HG03439 (cell line): ENCODE measurements at regions not wholly inside any gene's neighbourhood (a gene's known extent, or its start where the extent isn't known, plus 50 kb on each side); places are given as distances from the start of the nearest gene placed in this dataset.
A peak's percentile ranks its signal among the peaks of the same experiment; 100 is the strongest.
"Not testable (repeated sequence)": the region's sequence is repeated elsewhere in the genome, so short reads cannot be mapped to it uniquely, and the experiment has no call there.

Experiments
- ATAC-seq: cut with Tn5 transposase; IDR thresholded peaks from one replicate; pipeline ENCODE4 v1.9.1; 2021; ENCODE audit warnings: mild to moderate bottlenecking, moderate library complexity; ENCODE audit not compliant: unreplicated experiment

DNA sequence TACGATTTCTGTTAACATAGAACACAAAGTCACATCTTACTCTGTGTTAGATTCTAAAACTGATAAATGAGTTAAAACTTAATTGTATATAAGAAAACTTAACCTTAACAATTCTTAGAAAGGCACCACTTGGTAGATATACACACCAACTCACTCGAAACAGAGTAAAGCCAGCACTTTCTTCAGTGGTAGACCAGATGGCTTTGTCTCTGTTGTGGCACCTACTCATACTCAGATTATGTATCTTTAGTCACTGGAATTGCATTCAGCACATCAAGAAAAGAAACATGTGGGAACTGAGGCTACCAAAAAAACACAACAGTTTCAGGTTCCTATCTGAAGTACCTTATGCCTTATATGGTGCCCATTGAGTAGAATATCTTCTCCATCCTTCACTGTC is 192.5 kb downstream of the ZNF608 start:
- no peak for ATAC-seq

DNA sequence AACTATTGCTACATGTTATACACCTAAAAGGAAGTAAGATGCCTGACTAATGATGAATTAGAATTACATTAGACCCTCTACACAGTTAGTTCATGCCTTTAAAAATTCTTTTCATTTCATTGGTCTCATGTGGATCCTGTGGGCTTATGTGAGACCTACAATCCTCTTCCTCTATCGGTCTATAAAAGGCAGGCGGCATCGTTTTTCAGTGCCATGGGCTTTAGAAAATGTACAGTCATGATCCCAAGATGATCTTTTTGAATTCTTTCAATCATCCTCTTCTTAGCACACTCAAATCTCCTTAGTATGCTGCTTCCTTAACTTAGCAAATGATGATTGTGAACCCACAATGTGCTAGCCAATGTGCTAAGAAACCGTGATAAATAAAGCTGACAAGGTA is 193.9 kb downstream of the ZNF608 start:
- ATAC-seq: no peak

DNA sequence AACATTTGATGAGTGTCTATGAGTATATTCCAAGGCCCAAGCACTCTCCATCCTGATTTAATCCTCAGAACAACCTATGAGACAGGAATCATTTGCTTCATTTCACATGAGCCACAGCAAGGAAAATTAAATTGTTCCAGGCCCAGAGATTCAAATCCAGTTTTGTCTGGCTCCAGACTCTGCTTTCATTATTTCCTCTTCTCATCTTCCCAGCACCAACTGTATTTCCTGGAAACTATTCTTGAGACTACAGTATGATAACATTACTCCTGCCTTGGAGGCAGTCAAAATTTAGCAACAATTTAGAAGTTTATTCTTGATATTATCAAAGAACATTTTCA is 194.5 kb downstream of the ZNF608 start:
- ATAC-seq: no peak

DNA sequence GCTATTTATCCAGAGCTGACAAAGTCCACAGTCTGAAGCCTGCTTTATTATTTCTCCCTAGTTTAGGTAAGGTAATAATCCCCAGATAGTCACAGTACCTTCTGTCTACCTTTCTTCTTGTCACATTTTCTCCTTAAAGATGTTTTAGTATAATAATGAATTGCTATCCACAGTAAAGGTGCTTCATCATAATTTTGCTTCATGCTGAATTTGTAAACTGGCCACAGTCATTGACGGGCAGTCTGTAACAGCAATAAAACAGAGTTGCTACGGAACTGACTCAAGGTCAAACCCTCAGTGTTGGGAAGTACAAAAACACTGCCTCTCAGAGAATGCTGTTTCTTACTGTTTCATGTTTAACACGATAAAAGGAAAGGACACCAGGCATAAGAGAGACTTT is 195.7 kb downstream of the ZNF608 start:
- ATAC-seq: no peak

DNA sequence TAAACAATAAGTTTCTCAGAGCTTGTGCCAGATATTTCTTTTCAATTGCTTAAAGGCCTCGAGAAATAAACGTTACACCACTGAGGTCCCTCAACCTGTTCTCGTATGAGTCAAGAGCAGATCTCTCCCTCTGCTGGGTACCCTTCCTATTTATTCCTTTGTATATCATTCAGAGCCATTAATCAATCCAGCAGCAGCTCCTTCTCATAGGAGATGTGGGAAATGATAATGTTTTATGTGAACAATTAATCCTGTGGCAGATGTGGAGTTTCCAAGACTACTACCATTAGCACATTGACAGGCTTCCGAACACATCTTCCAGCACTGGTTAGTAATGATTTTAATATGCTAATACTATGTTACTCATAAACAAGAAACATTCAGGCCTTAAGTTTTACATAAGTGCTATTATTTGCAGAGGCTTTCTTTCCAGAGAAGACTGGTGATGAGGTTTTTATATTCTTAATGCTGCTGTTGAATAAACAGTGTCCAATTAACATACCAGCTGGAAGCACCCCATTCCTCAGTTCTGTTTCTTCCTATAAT is 196.5 kb downstream of the ZNF608 start:
- ATAC-seq: no peak

DNA sequence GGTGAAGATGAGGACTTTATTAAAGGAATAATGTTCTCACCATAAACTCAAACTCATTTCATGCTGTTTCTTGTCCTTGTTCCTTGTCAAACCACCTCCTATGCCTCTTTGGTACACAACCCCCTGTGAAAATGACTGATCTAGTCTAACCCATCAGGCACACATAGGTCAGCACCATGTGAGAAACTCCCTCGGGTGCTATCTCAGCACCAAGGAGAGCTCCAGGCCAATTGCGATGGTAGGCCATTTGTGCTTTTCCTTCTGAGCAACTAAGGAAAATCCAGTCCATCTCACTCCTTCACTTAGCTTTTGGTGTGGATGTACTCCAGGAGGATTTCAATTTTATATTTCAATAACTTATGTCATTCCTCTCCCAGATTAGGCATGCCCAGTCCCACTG is 199.8 kb downstream of the ZNF608 start:
- no peak for ATAC-seq

DNA sequence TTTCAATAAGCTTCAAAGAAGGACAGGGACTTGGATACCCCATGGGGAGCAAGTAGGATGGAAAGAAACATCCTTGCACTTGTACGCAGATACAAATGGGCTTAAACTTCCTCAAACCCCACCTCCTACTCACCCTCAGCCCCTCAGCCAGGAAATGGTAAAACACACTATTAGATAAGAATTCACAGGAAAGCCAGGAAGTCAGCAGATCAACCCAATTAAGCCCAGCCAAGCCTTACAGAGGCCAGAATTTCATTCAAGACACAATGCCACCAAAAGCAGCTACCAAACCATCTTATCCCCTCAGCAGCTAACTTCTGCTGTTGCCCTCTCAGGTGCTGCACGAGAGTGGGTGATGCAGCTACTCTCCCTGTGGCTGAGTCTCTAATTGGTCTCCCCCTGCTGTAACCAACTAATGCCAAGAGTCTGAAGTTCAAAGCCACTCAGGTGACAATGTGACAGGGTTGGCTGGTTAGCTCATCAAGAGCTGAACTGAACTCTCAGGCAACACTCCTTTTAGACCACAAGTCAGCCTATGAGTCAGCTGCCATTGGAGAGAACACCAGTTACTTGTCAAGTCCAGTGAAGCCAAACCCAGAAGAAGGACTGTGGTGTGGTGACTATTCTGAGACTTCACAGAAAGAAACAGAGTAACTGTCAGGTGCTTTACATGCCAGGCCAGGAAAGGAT is 201.9 kb downstream of the ZNF608 start:
- peak; percentile 99 for ATAC-seq

DNA sequence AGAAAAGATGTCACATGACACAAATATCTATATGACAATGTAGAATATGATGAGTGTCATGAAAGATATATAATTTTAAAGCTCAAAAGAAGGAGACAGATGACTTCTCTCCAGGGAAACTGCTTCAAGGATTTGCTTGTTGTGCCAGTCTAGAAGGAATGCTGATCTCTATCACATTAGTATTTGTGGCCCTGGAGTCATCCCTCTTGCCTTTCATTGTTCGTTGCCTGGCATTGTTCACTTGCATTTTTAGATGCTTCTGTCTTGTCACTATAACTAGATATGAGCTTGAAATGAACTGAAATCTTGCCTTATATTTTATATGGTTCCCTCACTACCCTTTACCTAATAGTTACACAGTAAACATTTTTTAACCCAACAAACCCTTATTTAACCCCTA is 207.5 kb downstream of the ZNF608 start:
- ATAC-seq: no peak

DNA sequence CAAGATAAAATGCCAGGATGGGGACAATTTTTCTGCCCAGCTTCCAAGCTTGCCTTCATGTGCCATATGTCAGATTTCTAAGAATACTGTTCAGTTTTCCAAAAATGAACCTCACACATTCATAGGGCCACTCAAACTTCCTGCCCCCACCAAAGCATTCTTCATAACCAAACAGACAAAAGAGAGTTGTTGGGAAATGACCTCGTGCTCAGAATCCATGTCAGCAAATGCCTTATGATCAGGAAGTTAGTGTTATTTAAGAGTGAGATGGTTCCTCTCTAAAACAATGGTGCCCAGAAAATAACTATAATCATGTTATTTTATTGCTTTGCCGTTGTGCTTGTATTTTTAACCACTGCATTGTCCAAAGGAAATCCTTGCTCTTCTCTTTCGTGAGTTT is 208.2 kb downstream of the ZNF608 start:
- ATAC-seq: no peak

DNA sequence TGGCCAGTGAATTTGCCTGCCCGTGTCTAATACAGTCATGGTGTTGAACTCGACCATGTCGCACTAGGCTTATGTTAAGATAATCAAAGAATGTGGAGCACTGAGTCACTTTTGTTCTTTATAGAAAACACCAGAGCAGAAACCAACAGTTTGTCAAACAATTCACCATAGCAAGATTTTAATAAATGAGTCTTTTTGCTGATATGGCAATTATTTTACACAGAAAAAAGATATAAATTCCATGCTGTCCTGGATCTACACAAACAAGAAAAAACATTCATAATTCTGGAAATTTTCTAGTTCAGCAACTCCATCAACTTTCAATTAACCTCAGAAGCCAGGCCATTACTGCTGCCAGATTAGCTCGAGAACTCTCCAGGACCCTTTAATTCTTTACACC is 208.9 kb downstream of the ZNF608 start:
- no peak for ATAC-seq

DNA sequence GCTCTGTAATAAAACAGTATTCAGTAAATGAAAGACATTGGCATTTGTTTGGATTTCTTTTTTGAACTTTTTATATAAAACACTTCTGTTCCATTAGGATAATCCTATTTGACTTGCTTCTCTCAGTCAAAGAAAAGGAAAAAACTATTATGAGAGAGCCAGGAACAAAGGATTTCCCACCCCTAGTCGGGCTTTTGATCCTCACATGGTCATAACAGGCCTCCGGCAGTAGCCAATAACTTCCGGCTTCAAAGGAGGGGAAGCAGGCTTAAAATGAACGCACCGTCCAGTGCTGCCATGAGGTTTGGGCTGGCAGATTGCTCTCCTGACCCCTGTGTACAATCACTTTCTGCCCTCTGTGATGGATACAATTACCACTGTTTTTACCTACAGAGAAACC is 209.3 kb downstream of the ZNF608 start:
- no peak for ATAC-seq

DNA sequence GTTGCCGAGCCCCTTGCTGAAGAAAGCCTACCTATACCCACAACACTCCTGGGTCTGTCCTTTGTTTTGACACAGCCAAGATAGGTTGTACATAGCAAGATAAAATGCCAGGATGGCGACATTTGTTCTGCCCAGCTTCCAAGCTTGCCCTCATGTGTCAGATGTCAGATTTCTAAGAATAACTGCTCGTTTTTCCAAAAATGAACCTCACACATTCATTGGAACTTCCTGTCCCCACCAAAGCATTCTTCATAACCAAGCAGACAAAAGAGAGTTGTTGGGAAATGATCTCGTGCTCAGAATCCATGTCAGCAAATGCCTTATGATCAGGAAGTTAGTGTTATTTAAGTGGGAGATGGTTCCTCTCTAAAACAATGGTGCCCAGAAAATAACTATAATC is 210.1 kb downstream of the ZNF608 start:
- no peak for ATAC-seq

DNA sequence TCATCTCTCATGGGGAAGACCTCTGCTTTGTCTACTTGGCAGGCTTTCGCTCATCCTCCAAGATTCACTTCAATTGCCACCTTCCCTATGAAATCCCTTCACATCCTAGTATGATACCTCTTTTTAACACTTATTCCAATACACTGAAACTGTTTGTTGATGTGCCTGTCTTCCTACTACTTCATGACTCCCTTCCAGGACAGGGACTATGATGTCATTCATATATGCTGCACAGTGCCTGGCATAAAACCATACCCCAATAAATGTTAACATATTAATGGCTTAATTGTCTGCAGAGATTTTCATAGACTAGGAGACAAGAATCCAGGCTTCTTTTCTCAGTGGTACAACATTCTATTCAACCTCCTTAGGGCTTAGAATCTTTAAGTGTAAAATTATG is 215.5 kb downstream of the ZNF608 start:
- no peak for ATAC-seq

DNA sequence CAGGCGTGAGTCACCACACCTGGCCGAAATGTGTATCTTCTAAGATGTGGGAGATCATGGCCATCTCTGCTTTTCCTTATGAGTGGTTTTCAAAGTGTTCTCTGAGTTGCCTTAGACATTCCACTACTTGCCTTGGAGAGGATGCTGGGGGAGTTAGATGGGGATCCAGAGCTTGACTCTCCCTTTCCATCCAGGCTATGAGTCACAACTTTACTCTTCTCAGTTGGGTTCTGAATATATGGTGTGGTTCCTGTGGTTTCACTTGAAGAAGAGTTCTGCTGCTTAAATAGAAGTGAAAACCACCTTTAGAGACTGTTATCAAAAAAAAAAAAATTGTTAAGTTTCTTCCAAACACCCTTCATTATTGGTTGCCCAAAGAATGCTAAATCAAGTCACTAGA is 217.6 kb downstream of the ZNF608 start:
- no peak for ATAC-seq

DNA sequence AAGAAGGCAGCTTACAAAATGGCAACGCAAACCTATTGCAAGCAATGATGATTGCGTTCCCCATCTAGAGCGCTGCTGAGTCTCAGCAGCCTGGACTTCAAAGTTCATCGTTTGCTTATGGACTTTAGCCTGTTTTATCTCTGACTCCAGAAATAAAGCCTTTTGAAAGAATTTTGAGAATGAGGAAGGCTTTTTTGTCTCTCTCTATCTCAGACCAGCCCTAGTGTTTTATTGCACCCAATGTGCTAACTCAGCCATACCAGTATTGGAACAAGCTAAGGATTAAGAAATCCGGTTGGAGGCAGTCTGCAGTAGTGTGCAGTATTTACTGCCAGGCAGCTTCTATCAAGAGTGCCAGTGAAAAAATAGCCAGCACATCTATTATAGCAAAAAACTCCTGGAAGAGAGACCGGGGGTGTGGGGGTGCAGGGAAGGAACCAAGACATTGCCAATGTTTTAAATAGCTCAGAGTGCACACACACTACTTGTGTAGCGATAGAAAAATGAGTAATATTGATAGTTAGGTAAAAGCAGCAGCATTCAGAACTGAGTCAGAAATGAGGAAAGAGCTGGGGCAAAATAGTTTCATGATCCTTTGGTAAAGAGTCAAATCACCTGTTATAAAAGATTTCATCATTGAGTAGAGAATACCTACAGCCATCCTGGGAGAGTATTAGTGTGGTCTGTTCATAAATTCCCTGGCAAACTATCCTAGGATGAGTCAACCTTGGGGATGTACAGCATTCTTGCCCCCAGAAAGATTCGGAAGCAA is 219.0 kb downstream of the ZNF608 start:
- peak; percentile 50 for ATAC-seq

DNA sequence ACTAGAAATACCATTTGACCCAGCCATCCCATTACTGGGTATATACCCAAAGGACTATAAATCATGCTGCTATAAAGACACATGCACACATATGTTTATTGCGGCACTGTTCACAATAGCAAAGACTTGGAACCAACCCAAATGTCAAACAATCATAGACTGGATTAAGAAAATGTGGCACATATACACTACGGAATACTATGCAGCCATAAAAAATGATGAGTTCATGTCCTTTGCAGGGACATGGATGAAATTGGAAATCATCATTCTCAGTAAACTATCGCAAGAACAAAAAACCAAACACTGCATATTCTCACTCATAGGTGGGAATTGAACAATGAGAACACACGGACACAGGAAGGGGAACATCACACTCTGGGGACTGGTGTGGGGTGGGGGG is 220.4 kb downstream of the ZNF608 start:
- ATAC-seq: not testable (repeated sequence)

DNA sequence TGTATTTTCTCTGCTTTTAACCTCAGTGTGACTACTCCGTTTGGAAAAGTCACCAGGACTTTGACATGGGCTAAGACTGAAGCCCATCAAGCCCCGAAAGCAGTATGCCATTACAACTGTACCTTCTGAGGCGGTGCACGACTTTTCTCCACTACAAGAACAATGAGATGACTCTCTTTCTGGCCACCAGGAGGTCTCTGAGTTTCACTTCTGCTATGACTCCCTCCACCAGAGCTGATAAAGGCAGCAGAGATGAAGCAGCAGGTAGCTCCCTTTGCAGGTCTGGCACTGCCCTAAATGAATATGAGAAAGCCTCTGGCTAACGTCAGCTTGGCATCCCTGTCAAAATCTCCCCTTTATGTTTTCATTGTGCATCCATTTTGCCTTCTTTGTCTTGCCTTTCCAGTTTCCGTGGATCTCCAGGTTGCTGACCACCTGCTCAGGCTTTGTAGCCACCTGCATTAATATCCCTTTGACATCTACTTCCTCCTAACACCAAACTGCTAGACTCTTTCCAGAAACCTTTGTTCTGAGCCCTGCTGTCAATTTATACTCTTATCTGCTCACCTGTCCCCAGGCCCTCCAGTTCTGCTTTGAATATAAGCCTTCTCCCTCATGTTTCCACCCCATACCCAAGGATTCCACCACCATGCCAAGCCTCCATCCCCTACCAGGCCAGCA is 221.7 kb downstream of the ZNF608 start:
- peak; percentile 95 for ATAC-seq

DNA sequence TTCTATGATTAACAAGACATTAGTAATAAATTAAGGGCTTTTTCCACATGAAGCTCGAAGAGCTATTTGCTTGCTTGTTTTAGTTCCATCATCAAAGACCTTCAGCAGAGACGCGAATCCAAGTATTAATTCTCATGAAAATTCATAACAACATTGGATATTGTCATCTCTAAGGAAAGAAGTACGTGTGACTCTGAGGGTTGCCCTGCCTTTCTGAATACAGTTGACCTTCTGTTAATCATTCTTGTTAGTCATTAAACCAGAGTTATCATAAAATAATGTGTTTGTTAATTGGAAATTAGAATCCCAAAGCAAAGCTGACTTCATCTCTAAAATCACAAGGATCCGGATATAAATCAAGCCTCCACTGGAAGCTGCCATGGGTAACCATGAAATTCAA is 222.5 kb downstream of the ZNF608 start:
- ATAC-seq: no peak

DNA sequence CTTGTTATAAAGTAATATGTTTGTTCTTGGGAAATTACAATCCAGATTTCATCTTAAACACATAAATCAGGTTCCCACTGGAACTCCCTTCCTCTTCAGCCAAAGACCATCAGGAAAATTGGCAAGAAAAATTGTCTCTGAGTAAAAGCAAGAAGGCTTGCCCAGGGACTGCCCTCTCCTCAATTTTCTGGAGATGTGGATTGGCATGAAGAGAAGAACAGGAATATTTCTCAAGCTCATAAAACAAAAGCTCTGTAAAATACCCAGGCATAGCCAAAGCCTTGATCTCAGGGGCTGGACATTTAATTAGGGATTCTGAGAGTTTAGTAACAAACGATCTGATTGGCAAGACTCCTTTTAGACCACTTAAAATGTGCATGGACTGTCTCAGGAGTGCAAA is 223.4 kb downstream of the ZNF608 start:
- no peak for ATAC-seq

DNA sequence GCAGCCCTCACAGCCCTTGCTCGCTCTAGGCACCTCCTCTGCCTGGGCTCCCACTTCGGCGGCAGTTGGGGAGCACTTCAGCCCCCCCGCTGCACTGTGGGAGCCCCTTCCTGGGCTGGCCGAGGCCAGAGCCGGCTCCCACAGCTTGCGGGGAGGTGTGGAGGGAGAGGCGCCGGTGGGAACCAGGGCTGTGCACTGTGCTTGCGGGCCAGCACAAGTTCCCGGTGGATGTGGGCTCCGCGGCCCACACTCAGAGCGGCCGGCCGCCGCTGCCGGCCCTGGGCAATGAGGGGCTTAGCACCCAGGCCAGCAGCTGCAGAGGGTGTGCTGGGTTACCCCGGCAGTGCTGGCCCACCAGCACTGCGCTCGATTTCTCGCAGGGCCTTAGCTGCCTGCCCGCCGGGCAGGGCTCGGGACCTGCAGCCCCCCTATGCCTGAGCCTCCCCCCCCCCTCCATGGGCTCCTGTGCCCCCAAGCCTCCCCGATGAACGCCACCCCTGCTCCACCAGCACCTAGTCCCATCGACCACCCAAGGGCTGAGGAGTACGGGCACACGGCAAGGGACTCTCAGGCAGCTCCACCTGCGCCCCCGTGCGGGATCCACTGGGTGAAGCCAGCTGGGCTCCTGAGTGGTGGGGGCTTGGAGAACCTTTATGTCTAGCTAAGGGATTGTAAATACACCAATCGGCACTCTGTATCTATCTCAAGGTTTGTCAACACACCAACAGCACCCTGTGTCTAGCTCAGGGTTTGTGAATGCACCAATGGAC is 224.8 kb downstream of the ZNF608 start:
- ATAC-seq: no peak

DNA sequence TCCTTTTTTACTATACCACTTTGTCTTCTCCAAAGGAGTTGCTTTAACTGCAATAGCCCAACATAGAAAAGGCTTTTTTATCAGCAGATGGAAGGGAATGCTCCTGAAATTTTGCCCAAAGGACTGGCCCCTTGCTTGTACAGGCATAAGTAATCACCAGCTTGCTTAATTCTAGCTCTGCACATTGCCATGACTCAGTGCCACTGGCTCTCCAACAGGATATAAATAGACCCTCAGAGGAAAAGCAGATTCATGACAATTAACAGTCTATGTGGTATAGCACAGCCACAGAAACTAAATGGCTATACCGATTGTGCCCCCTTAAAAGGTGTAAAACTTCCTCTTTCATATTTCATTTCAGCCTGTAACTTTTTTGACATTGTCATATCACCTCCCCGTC is 227.0 kb downstream of the ZNF608 start:
- ATAC-seq: peak; percentile 71
